Neural progenitor cell (in vitro differentiated cells): ENCODE measurements at regions not wholly inside any gene's neighbourhood (a gene's known extent, or its start where the extent isn't known, plus 50 kb on each side); places are given as distances from the start of the nearest gene placed in this dataset.

Experiments
- DNase-seq: peaks from one replicate; pipeline ENCODE4 v3.0.0-alpha.2; 2016; ENCODE audit warnings: low spot score
- H2AFZ ChIP-seq: fragments of 200-600 bp; sonication (generic); replicated peaks from 2 replicates; pipeline ENCODE4 v1.6.1; 2016; ENCODE audit warnings: antibody characterized with exemption
- H3F3A ChIP-seq: fragments of 200-600 bp; sonication (generic); 2 replicates; pipeline ENCODE4 v1.6.1; 2016; ENCODE audit warnings: antibody characterized with exemption, low read depth
- H3K27ac ChIP-seq: fragments of 200-600 bp; sonication (generic); 2 replicates; pipeline ENCODE4 v1.5.1; 2016; ENCODE audit warnings: mild to moderate bottlenecking
- H3K27me3 ChIP-seq: fragments of 200-600 bp; sonication (generic); 2 replicates; pipeline ENCODE4 v1.6.1; 2016; ENCODE audit warnings: mild to moderate bottlenecking, moderate library complexity
- H3K36me3 ChIP-seq: fragments of 200-600 bp; sonication (generic); 2 replicates; pipeline ENCODE4 v1.5.1; 2016
- H3K4me1 ChIP-seq: fragments of 200-600 bp; sonication (generic); 2 replicates; pipeline ENCODE4 v1.6.1; 2016; ENCODE audit warnings: mixed run types
- H3K4me2 ChIP-seq: fragments of 200-600 bp; sonication (generic); 2 replicates; pipeline ENCODE4 v1.6.1; 2016
- H3K4me3 ChIP-seq: fragments of 200-600 bp; sonication (generic); 2 replicates; pipeline ENCODE4 v1.5.1; 2016
- H3K79me2 ChIP-seq: fragments of 200-600 bp; sonication (generic); 2 replicates; pipeline ENCODE4 v1.6.1; 2016; ENCODE audit warnings: low read depth
- H3K9ac ChIP-seq: fragments of 200-600 bp; sonication (generic); 2 replicates; pipeline ENCODE4 v1.6.1; 2016
- H3K9me3 ChIP-seq: fragments of 200-600 bp; sonication (generic); 2 replicates; pipeline ENCODE4 v1.5.1; 2016; ENCODE audit warnings: low read depth
- H4K20me1 ChIP-seq: fragments of 200-600 bp; sonication (generic); 2 replicates; pipeline ENCODE4 v1.6.1; 2016; ENCODE audit warnings: low read depth
- H3K27ac Mint-ChIP-seq: 3 replicates; pipeline ENCODE4 v1.8.0; 2021; ENCODE audit warnings: mixed read lengths
- H3K27me3 Mint-ChIP-seq: 2 replicates; pipeline ENCODE4 v1.8.0; 2022; ENCODE audit warnings: low read depth, mild to moderate bottlenecking, inconsistent platforms, moderate library complexity, mixed read lengths; ENCODE audit not compliant: insufficient read depth
- H3K36me3 Mint-ChIP-seq: 3 replicates; pipeline ENCODE4 v1.8.0; 2021; ENCODE audit warnings: mixed read lengths
- H3K4me1 Mint-ChIP-seq: 3 replicates; pipeline ENCODE4 v1.8.0; 2021; ENCODE audit warnings: mixed read lengths
- H3K4me3 Mint-ChIP-seq: 3 replicates; pipeline ENCODE4 v1.8.0; 2021; ENCODE audit warnings: mild to moderate bottlenecking, moderate library complexity, mixed read lengths
- H3K9me3 Mint-ChIP-seq: 3 replicates; pipeline ENCODE4 v1.8.0; 2020; ENCODE audit warnings: mixed read lengths
- CTCF ChIP-seq: fragments of 200-600 bp; sonication (generic); IDR thresholded peaks from 2 replicates; pipeline ENCODE4 v1.5.1; 2017; ENCODE audit warnings: antibody characterized with exemption, mild to moderate bottlenecking
- EZH2 ChIP-seq: fragments of 200-600 bp; sonication (generic); IDR thresholded peaks from 2 replicates; pipeline ENCODE4 v1.6.1; 2017; ENCODE audit warnings: antibody characterized with exemption, mild to moderate bottlenecking, moderate library complexity
- EZH2phosphoT487 ChIP-seq: fragments of 200-600 bp; sonication (generic); IDR thresholded peaks from 2 replicates; pipeline ENCODE4 v1.6.1; 2017; ENCODE audit warnings: antibody characterized with exemption

DNA sequence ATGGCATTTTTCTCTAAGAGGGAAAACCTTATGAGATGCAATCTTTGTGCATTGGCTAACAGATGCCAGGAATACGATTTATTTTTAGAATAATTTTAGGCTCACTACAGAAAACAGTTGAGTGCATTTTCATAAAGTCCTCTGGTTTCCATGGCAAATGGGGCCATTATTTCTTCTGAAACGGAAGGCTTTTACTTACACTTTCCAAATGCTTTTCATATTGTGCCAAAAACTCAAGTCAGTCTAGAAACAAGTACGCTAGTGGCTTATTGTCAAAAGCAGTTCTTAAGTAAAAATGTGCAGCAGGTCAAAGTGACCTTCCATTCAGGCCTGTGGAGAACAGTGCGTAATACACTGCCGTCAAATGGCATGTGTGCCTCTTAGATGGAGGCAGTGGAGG, 628.7 kb downstream of the EFNB2 start:
- Histone ChIP-seq H3K4me1 (no peaks in the 10 kb centered on the region), H3K4me2 (no peak overlapping the region), H4K20me1 (no peaks in the 10 kb centered on the region), H3K9ac (no peak overlapping the region), H2AFZ (no peak overlapping the region), H3K79me2 (no peaks in the 10 kb centered on the region), H3K9me3 (no peaks in the 10 kb centered on the region), H3K4me3 (no peak overlapping the region), H3K27me3 (no peaks in the 10 kb centered on the region), H3K36me3 (no peaks in the 10 kb centered on the region), H3K27ac (no peak overlapping the region), H3F3A (no peaks in the 10 kb centered on the region)
- Mint-ChIP-seq H3K36me3 (no peaks in the 10 kb centered on the region), H3K27me3 (peaks cover under 1% of the 10 kb centered on the region), H3K4me3 (no peak overlapping the region), H3K4me1 (peaks cover 7% of the 10 kb centered on the region), H3K9me3 (peaks cover 7% of the 10 kb centered on the region), H3K27ac (no peak overlapping the region)
- TF ChIP-seq EZH2 = no peak
- TF ChIP-seq CTCF = no peak
- TF ChIP-seq EZH2phosphoT487 = no peak
- DNase-seq = no peak

- Histone ChIP-seq H3K27me3 (no peaks in the 10 kb centered on the region), H3K9ac (no peak overlapping the region), H3K4me2 (no peak overlapping the region), H2AFZ (no peak overlapping the region), H4K20me1 (no peaks in the 10 kb centered on the region), H3K4me3 (no peak overlapping the region), H3K4me1 (no peaks in the 10 kb centered on the region), H3K9me3 (no peaks in the 10 kb centered on the region), H3K27ac (no peak overlapping the region), H3F3A (no peaks in the 10 kb centered on the region), H3K36me3 (no peaks in the 10 kb centered on the region), H3K79me2 (no peaks in the 10 kb centered on the region)
- Mint-ChIP-seq H3K27ac (no peak overlapping the region), H3K4me3 (no peak overlapping the region), H3K27me3 (peaks cover 2% of the 10 kb centered on the region), H3K9me3 (peaks cover 7% of the 10 kb centered on the region), H3K36me3 (no peaks in the 10 kb centered on the region), H3K4me1 (peaks cover 7% of the 10 kb centered on the region)
- no peak for TF ChIP-seq EZH2
- no peak for TF ChIP-seq CTCF
- TF ChIP-seq EZH2phosphoT487 = no peak
- no peak for DNase-seq
These were observed 631.3 kb downstream of the EFNB2 start for GRCh38 chr13:105904034-105904742.

GRCh38 chr13:105902396-105902795, 633.1 kb downstream of the EFNB2 start:
- Histone ChIP-seq H3K4me3 (no peak overlapping the region), H3K9ac (no peak overlapping the region), H3K79me2 (no peaks in the 10 kb centered on the region), H3K36me3 (no peaks in the 10 kb centered on the region), H3K4me1 (no peaks in the 10 kb centered on the region), H3K27ac (no peak overlapping the region), H3K9me3 (no peaks in the 10 kb centered on the region), H4K20me1 (no peaks in the 10 kb centered on the region), H3F3A (no peaks in the 10 kb centered on the region), H2AFZ (no peak overlapping the region), H3K4me2 (no peak overlapping the region), H3K27me3 (no peaks in the 10 kb centered on the region)
- Mint-ChIP-seq H3K36me3 (no peaks in the 10 kb centered on the region), H3K27ac (no peak overlapping the region), H3K4me3 (no peak overlapping the region), H3K4me1 (peaks cover 3% of the 10 kb centered on the region), H3K9me3 (peaks cover 5% of the 10 kb centered on the region), H3K27me3 (peaks cover 2% of the 10 kb centered on the region)
- no peak for TF ChIP-seq EZH2
- no peak for TF ChIP-seq EZH2phosphoT487
- no peak for TF ChIP-seq CTCF
- DNase-seq = no peak
